Peyer's patch (tissue), 4 donors: ENCODE measurements at regions not wholly inside any gene's neighbourhood (a gene's known extent, or its start where the extent isn't known, plus 50 kb on each side); places are given as distances from the start of the nearest gene placed in this dataset.

ENCODE experiments used
- CTCF ChIP-seq, 6 experiments: fragments of 450-650 bp in 4 of 6; fragments of 200-600 bp in 2 of 6; sonication (generic) in 1 of 6; IDR thresholded peaks; one replicate each; pipeline ENCODE4 v1.5.1; 2017 to 2019; ENCODE audit warnings: antibody characterized with exemption in 6 of 6, mild to moderate bottlenecking in 3 of 6, moderate library complexity in 1 of 6
- POLR2A ChIP-seq, 2 donors: fragments of 450-650 bp; IDR thresholded peaks; one replicate each; pipeline ENCODE4 v1.5.1; 2017; ENCODE audit warnings: antibody characterized with exemption in 2 of 2, mild to moderate bottlenecking in 2 of 2, moderate library complexity in 2 of 2

GRCh38 chr1:59028048-59028447 lies 244.2 kb upstream of the JUN start:
- TF ChIP-seq CTCF (IDR thresholded peaks at IDR 0.05) (no peak), POLR2A (IDR thresholded peaks at IDR 0.05) (no peak)
